ENCODE measurements at regions not wholly inside any gene's neighbourhood (a gene's known extent, or its start where the extent isn't known, plus 50 kb on each side); places are given as distances from the start of the nearest gene placed in this dataset.

DNA sequence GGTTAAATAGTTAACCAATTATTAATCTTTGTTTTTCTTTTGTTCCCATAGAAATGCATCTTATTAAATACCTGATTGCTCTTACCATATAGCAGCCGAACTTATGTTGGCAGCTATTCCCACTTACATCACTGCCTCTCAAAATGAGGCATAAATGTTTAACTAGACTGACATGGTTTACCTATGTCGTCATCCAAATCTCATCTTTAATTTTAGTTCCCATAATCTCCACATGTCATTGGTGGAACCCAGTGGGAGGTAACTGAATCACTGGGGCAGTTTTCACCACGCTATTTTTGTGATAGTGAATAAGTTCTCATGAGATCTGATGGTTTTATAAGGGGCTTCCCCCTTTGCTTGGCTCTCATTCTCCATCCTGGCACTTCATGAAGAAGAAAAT is 499.2 kb upstream of the ATP2B1 start:
- no peak overlapping the region for H3K4me2 ChIP-seq (ENCODE audit: insufficient read depth, insufficient read length, low read length)
- TF ChIP-seq CTCF (conservative IDR thresholded peaks at IDR 0.05): no peak
- no peak overlapping the region for H2BK20ac ChIP-seq (ENCODE audit: low read depth, low read length, poor library complexity, severe bottlenecking)
- H2BK12ac ChIP-seq (ENCODE audit: insufficient read length, low read depth, low read length): no peak overlapping the region
- no peaks in the 10 kb centered on the region for H3K4me1 ChIP-seq (ENCODE audit: insufficient read depth, low read length)
- H3K23ac ChIP-seq (ENCODE audit: insufficient read length, low read depth, low read length): no peak overlapping the region
- no peak overlapping the region for H2BK5ac ChIP-seq (ENCODE audit: insufficient read length, low read length)
- DNase-seq: no peak
- Mint-ChIP-seq H3K27ac (no peak overlapping the region), H3K27me3 (ENCODE audit: low read depth) (no peaks in the 10 kb centered on the region), H3K4me1 (no peaks in the 10 kb centered on the region), H3K4me3 (no peak overlapping the region), H3K36me3 (ENCODE audit: insufficient read depth in 1 of 3, low read depth in 3 of 3) (peaks cover 15 to 28% (median 23%) of the 10 kb centered on the region in 3 experiments), H3K9me3 (peaks cover 27 to 31% of the 10 kb centered on the region in 2 experiments)
- no peak overlapping the region for H2AK5ac ChIP-seq (ENCODE audit: insufficient read length, low read length)
- H4K20me1 ChIP-seq (ENCODE audit: control insufficient read depth, insufficient read depth, insufficient read length): no peaks in the 10 kb centered on the region
- H4K8ac ChIP-seq (replicated peaks; ENCODE audit: insufficient read length, low read depth, low read length): no peak overlapping the region
- no peak overlapping the region for H2BK15ac ChIP-seq (ENCODE audit: low read depth, low read length)
- H2BK120ac ChIP-seq (ENCODE audit: low read depth, low read length, poor library complexity, severe bottlenecking): no peak overlapping the region
- no peak overlapping the region for H4K91ac ChIP-seq (ENCODE audit: insufficient read length, low read depth, low read length)
- H4K5ac ChIP-seq (ENCODE audit: insufficient read length, low read depth, low read length): no peak overlapping the region
- no peak overlapping the region for H3K4ac ChIP-seq (ENCODE audit: low read depth, low read length)
- H2AFZ ChIP-seq (ENCODE audit: low read length): no peak overlapping the region
- H3K18ac ChIP-seq (ENCODE audit: insufficient read length, low read depth, low read length): no peak overlapping the region
- H3K9me3 ChIP-seq (ENCODE audit: control insufficient read depth, low read depth, low read length): peaks cover 8% of the 10 kb centered on the region
- H3K14ac ChIP-seq (ENCODE audit: insufficient read depth, low read length): no peak overlapping the region
- no peak overlapping the region for H3K9ac ChIP-seq (ENCODE audit: extremely low read depth, insufficient read length, low read length)
- no CpG with 5 or more reads among the region's 3 CpGs for WGBS (ENCODE audit: extremely low coverage, insufficient read length, low lambda C conversion rate)
- H3K23me2 ChIP-seq (ENCODE audit: insufficient read length, low read depth, low read length, poor library complexity, severe bottlenecking): no peaks in the 10 kb centered on the region
- no peak overlapping the region for H3K56ac ChIP-seq (ENCODE audit: insufficient read length, low read depth, low read length)
- no peaks in the 10 kb centered on the region for H3K79me2 ChIP-seq (ENCODE audit: insufficient read depth, low read length)
- no peaks in the 10 kb centered on the region for H3K27me3 ChIP-seq (ENCODE audit: insufficient read depth, low read length)
- H3T11ph ChIP-seq (ENCODE audit: low read length): no peak overlapping the region
- no peak overlapping the region for H3K27ac ChIP-seq (ENCODE audit: insufficient read length, low read depth, low read length)
- no peaks in the 10 kb centered on the region for H3K79me1 ChIP-seq (ENCODE audit: insufficient read depth, low read depth, low read length, poor library complexity, severe bottlenecking)

All from H9 (cell line).